HCT116 (cell line): ENCODE measurements at regions not wholly inside any gene's neighbourhood (a gene's known extent, or its start where the extent isn't known, plus 50 kb on each side); places are given as distances from the start of the nearest gene placed in this dataset.

ENCODE experiments used
- ATAC-seq: fragments of 200-7000 bp; cut with Tn5 transposase; 2 replicates; pipeline ENCODE4 v1.9.1; 2020; ENCODE audit warnings: mild to moderate bottlenecking, moderate library complexity
- BruUV-seq: library from RNA; stranded (reverse); fragments of 400-500 nt; replicated peaks from 2 replicates; lab custom pipeline; 2021; lab: Mats Ljungman, UMichigan
- CTCF ChIA-PET: fragments of 300-600 bp; sonication (Branson Sonifier 250); formaldehyde crosslinking; loops from one replicate; lab custom pipeline; 2021; ENCODE audit warnings: antibody characterized with exemption; lab: Charles Lee
- POLR2A ChIA-PET: fragments of 300-600, 350-600 bp; sonication (Branson Sonifier 250); formaldehyde crosslinking; loops from one replicate; lab custom pipeline; 2021; ENCODE audit warnings: antibody characterized with exemption; lab: Charles Lee
- RAD21 ChIA-PET, 2 experiments: fragments of 300-600 bp; sonication (Branson Sonifier 250); formaldehyde crosslinking; loops; one replicate each; lab custom pipeline; 2023; ENCODE audit warnings: low total read pairs in 2 of 2; ENCODE audit not compliant: uncharacterized antibody in 2 of 2, unreplicated experiment in 2 of 2, low non-redundant PET in 1 of 2; lab: Charles Lee
- DNase-seq: peaks from one replicate; pipeline ENCODE4 v3.0.0-alpha.2; 2010; ENCODE audit warnings: low read depth, low spot score
- H2AFZ ChIP-seq: fragments of 200-600 bp; shearing (Covaris generic), sonication (generic); 2 replicates; pipeline ENCODE4 v1.6.1; 2017; ENCODE audit warnings: low read depth, mixed run types, mixed read lengths, antibody characterized with exemption, low read length; ENCODE audit not compliant: poor library complexity, severe bottlenecking
- H3K27ac ChIP-seq: 2 replicates; pipeline ENCODE4 v1.5.1; 2012; ENCODE audit warnings: low read depth, low read length
- H3K27me3 ChIP-seq: fragments of 200-600 bp; sonication (generic); 2 replicates; pipeline ENCODE4 v1.6.1; 2016; ENCODE audit warnings: mixed run types, low read length, mixed read lengths; ENCODE audit not compliant: insufficient read depth
- H3K36me3 ChIP-seq, 2 experiments: fragments of 200-500 bp in 1 of 2; fragments of 200-600 bp in 1 of 2; sonication (Bioruptor generic) in 1 of 2; sonication (generic) in 1 of 2; 2 replicates each; pipeline versions ENCODE4 v1.5.1 to v1.6.1; 2014 to 2016; ENCODE audit warnings: low read length in 2 of 2, inconsistent platforms in 1 of 2, mixed read lengths in 1 of 2, mixed run types in 1 of 2; ENCODE audit not compliant: insufficient read depth in 2 of 2, control insufficient read depth in 1 of 2
- H3K4me1 ChIP-seq, 2 experiments: fragments of 200-600 bp in 1 of 2; sonication (generic) in 1 of 2; 2 replicates each; pipeline versions ENCODE4 v1.5.1 to v1.6.1; 2012 to 2017; ENCODE audit warnings: low read length in 2 of 2, inconsistent platforms in 1 of 2, mild to moderate bottlenecking in 1 of 2, mixed read lengths in 1 of 2, mixed run types in 1 of 2, moderate library complexity in 1 of 2; ENCODE audit not compliant: insufficient read depth in 2 of 2, control insufficient read depth in 1 of 2
- H3K4me2 ChIP-seq: fragments of 200-600 bp; sonication (generic); 2 replicates; pipeline ENCODE4 v1.6.1; 2017; ENCODE audit warnings: mixed run types, low read length, mixed read lengths
- H3K4me3 ChIP-seq, 2 experiments: fragments of 200-600 bp in 1 of 2; sonication (generic) in 1 of 2; replicated peaks in 1 of 2; 2 replicates each; pipeline ENCODE4 v1.5.1; 2011 to 2016; ENCODE audit warnings: low read length in 2 of 2, control low read depth in 1 of 2, low read depth in 1 of 2, mild to moderate bottlenecking in 1 of 2, mixed read lengths in 1 of 2, mixed run types in 1 of 2
- H3K79me2 ChIP-seq: fragments of 200-600 bp; sonication (generic); 2 replicates; pipeline ENCODE4 v1.6.1; 2017; ENCODE audit warnings: mild to moderate bottlenecking, mixed run types, low read length, moderate library complexity, mixed read lengths; ENCODE audit not compliant: insufficient read depth
- H3K9ac ChIP-seq: fragments of 200-600 bp; sonication (generic); 2 replicates; pipeline ENCODE4 v1.6.1; 2016; ENCODE audit warnings: low read length, mixed read lengths
- H3K9me2 ChIP-seq: fragments of 200-600 bp; sonication (generic), shearing (Covaris generic); 2 replicates; pipeline ENCODE4 v1.6.1; 2017; ENCODE audit warnings: mixed run types, mild to moderate bottlenecking, moderate library complexity; ENCODE audit not compliant: insufficient read depth
- H3K9me3 ChIP-seq, 2 experiments: fragments of 200-500 bp in 1 of 2; fragments of 200-600 bp in 1 of 2; sonication (Bioruptor generic) in 1 of 2; sonication (generic) in 1 of 2; 2 replicates each; pipeline ENCODE4 v1.6.1; 2014 to 2017; ENCODE audit warnings: low read length in 2 of 2, mixed read lengths in 2 of 2, inconsistent platforms in 1 of 2, low read depth in 1 of 2, mild to moderate bottlenecking in 1 of 2, mixed run types in 1 of 2, moderate library complexity in 1 of 2; ENCODE audit not compliant: control insufficient read depth in 1 of 2, insufficient read depth in 1 of 2
- H4K20me1 ChIP-seq: fragments of 200-600 bp; sonication (generic), shearing (Covaris generic); 2 replicates; pipeline ENCODE4 v1.6.1; 2017; ENCODE audit warnings: mixed run types, mild to moderate bottlenecking, moderate library complexity; ENCODE audit not compliant: insufficient read depth
- EZH2phosphoT487 ChIP-seq: fragments of 200-600 bp; IDR thresholded peaks from 2 replicates; pipeline ENCODE4 v1.6.1; 2018; ENCODE audit warnings: antibody characterized with exemption, borderline replicate concordance
- JUND ChIP-seq: IDR thresholded peaks from 2 replicates; pipeline ENCODE4 v1.6.1; 2012
- POLR2A ChIP-seq: IDR thresholded peaks from 2 replicates; pipeline ENCODE4 v1.7.0; 2011; ENCODE audit warnings: borderline replicate concordance; ENCODE audit not compliant: insufficient read depth, insufficient read length; ENCODE audit errors: extremely low read depth
- SRF ChIP-seq: IDR thresholded peaks from 2 replicates; pipeline ENCODE4 v1.6.1; 2012; ENCODE audit warnings: low read depth
- intact Hi-C: fragments of 100-400 bp; cut with micrococcal nuclease; formaldehyde crosslinking; loops from 2 replicates; pipeline ENCODE4 v1.10.0; 2022

DNA sequence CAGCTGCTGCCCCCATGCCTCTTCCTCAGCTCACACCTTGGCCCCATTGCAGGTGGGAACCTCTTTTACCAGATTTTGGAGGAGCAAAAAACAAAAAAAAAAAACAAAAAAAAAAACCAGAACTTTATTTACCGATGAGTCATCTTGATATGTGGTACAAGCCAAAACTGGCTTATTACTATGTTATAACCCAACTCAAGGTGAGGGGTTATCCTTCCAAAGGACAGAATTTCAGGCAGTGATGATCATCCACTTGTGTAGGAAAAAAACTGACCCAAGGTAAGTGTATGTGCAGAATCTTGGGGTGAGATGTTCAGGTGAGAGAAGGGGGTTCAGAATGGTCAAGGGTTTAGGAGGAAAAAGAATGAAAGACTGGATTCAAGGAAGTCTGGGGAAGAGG lies 142.6 kb upstream of the FST start:
- no peak for DNase-seq

DNA sequence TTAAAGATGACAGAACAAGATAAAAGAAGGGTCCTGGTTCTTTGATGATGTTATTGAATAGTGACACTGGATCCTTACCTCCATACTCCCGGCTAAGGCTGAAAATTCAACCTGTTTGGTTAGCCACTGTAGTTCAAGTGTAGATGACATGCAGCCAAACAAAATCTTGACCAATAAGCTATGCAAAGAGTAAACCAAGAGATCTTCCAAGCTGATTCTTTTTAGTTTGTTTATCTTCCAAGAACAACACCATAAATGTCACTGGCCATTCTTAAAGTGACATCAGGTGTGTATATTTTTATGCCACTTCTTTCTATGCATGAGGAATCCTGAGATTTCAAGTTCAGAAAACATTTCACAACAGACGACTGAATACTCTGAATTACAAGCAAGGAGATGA lies 141.5 kb upstream of the FST start:
- no peak overlapping the region for H3K27ac ChIP-seq
- H2AFZ ChIP-seq, result no peak overlapping the region
- ChIA-PET RAD21 (no interaction called here), CTCF (interaction anchor here (0.5 kb wide), 1 partner anchor 561 kb away, joined by 3 read pairs; no protein-coding TSS in a partner anchor), POLR2A (no interaction called here)
- no peaks in the 10 kb centered on the region for H4K20me1 ChIP-seq
- no peaks in the 10 kb centered on the region for H3K9me2 ChIP-seq
- ATAC-seq (no peak), DNase-seq (no peak)
- H3K9me3 ChIP-seq, result no peaks in the 10 kb centered on the region
- no peaks in the 10 kb centered on the region for H3K79me2 ChIP-seq
- H3K4me3 ChIP-seq, result no peak overlapping the region
- BruUV-seq, result no TSS peak
- no peaks in the 10 kb centered on the region for H3K27me3 ChIP-seq
- intact Hi-C loops, result no loop called here
- no peaks in the 10 kb centered on the region for H3K4me1 ChIP-seq
- H3K9ac ChIP-seq, result no peak overlapping the region
- no peak overlapping the region for H3K4me2 ChIP-seq
- H3K36me3 ChIP-seq, result no peaks in the 10 kb centered on the region
- no peak for TF ChIP-seq JUND
- TF ChIP-seq POLR2A, result no peak
- TF ChIP-seq SRF, result no peak
- TF ChIP-seq, all 23 proteins: peak for 0

More for the DNA sequence above, 142.6 kb upstream of the FST start:
- CTCF ChIA-PET, result no interaction called here
- Histone ChIP-seq H3K9ac (no peak overlapping the region), H3K9me3 (no peaks in the 10 kb centered on the region), H4K20me1 (no peaks in the 10 kb centered on the region), H3K4me2 (no peak overlapping the region), H2AFZ (no peak overlapping the region), H3K79me2 (no peaks in the 10 kb centered on the region), H3K27ac (no peak overlapping the region), H3K4me3 (no peak overlapping the region), H3K9me2 (no peaks in the 10 kb centered on the region), H3K4me1 (no peaks in the 10 kb centered on the region), H3K36me3 (no peaks in the 10 kb centered on the region), H3K27me3 (no peaks in the 10 kb centered on the region)
- TF ChIP-seq EZH2phosphoT487 (no peak), POLR2A (no peak)
- RAD21 ChIA-PET, result no interaction called here
- ATAC-seq, result no peak
- BruUV-seq, result no TSS peak
- POLR2A ChIA-PET, result interaction anchor here (0.7 kb wide), 1 partner anchor 532 kb away, joined by 5 read pairs; no protein-coding TSS in a partner anchor
- intact Hi-C loops, result no loop called here
